CD4-positive, alpha-beta T cell treated with Interleukin-6 for 4 hours (primary cell): ENCODE measurements at regions not wholly inside any gene's neighbourhood (a gene's known extent, or its start where the extent isn't known, plus 50 kb on each side); places are given as distances from the start of the nearest gene placed in this dataset.
"Not testable (repeated sequence)": the region's sequence is repeated elsewhere in the genome, so short reads cannot be mapped to it uniquely, and the experiment has no call there.

Experiments
- DNase-seq: peaks from one replicate; pipeline ENCODE4 v3.0.0-alpha.2; 2020; ENCODE audit warnings: mixed read lengths

DNA sequence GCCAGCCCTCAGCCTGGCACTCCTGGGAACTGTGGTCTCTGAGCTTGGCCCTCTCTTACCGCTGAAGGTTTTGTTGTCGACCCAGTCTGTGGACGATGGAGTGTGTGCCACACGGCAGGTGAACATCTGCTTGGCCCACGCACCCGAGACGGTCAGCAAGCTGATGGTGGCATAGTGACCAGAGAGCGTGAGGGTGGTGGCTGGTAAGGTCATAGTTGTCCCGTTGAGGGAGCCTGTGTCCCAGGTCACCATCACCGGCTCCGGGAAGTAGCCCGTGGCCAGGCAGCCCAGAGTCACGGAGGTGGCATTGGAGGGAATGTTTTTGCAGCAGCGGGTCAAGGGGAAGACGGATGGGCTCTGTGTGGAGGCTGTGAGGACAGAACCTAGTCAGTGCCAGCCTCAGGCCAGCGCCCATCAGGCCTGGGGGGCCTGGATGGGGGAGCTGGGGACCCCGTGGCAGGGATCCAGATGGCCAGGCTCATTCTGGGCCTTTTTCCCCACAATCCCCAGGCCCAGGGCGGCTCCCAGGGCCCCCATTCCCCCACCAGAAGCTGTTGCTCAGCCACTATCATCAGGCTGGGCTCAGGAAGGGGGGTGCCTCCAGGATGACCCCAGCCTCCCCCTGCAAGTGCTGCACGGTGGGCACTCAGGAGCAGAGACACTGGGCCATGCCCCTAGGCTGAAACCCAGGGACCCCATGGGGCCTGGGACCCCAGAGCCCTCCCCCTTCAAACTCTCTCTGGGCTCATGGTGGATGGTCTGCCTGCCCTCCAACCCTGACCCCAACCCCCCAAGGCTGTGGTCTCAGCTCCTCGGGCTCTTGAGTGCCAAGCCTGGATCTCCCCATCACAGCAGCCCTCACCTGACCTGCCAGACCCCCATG lies 75.2 kb downstream of the TMEM121 start:
- DNase-seq = no peak

DNA sequence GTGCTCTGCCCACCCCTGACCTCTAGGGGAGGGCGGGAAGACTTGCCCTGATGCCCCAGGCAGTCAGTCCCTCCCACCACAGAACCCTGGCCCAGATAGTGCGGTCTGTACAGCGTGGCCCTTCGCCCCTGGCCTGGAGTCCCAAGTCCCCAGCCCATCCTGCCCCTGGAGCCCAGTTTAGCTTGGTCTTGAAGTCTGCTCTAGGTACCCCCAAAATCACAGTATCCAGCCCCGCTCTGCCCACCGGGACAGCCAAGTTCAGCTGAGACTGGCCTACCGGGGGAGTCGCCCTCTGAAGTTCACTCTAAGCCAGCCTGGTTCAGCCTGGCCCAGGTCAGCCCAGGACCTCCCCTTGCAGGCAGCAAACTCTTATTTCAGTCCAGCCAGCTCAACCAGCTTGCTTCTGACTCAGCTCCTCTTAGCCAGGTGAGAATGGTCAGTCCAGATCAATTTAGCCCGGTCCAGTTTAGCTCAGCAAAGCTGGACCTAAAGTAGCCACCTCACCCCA lies 75.9 kb downstream of the TMEM121 start:
- no peak for DNase-seq

GRCh38 chr14:105602799-105603793 lies 76.7 kb downstream of the TMEM121 start:
- no peak for DNase-seq

DNA sequence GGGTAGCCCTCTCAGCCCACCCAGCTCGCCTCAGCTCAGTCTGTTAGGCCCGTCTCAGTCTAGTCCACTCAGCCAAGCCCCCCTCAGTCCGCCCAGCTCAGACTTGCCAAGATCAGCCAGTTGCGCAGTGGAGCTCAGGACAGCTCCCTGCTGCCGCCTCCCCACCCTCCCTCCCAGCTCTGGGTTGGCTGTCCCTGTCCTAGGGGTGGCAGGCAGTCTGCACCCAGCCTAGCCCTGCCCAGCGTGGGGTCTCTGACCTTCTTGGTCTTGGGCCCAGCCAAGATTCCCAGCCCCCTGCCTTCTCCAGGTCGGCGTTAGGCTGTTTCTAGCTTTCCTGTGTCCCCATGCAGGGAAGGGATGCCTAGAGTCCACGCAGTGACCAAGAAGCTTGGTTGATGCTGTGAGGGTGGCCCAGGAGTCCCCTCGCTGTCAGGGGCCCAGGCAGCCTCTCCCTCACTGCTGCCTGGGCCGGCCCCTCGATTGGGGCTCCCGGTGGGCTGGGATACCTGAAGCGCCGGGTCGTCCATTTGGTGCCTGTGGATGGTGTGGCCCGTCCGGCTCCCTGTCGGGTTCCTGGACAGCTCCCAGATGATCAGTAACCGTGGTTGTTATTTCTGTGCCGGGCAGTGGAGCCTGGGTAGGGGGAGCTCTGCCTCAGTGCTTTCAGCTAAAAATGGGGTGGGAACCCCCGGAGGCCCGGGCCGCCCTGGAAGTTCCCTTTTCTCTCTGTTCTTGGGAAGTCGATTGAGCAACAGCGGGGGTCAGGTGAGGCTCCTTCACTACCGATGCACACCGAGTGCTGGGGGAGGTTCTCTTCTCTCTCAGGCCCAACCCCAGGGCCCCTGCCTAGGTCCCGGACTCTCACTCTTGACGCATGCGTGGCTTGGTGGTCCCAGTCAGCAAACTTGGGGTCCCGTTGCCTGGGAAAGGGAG lies 78.4 kb downstream of the TMEM121 start:
- not testable (repeated sequence) for DNase-seq

DNA sequence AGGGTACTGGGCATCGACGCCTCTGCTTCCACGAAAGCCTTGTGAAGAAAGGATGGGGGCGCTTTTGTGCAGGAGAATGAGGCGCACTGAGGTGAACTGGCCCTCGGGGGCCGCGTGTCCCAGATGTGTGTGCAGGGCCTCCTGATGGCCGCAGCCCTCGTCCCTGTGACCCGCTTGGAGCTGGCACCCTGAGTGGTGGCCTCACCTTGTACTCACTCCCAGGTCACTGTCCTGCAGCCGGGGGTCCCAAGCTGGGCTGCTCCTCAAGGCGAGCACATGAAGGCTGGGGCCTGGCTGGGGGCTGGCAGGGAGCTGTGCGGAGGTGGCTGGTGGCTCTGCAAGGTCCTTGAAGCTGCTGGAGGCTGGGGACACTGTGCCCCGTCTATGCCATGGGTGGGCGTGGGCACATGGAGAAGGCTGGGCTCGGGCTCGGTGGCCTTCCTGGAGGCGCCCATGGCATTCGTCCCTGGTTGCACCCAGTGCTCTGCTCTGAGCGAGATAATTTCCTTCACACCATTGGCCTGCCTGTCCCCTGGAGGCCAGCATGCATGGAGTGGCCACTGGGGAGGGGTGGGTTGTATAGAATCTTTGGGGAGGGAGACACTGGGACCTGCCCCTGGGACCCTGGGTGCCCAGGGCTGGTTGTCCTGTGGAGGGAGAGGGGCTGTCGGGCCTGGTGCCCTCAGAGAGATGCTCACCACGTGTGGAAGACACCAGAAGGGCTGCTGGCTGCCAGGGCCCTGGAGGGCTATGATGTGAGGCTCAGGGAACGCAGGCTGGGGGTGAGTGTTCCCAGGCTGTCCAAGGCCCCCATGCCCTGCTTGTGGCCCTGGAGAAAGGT lies 79.3 kb downstream of the TMEM121 start:
- DNase-seq = no peak

DNA sequence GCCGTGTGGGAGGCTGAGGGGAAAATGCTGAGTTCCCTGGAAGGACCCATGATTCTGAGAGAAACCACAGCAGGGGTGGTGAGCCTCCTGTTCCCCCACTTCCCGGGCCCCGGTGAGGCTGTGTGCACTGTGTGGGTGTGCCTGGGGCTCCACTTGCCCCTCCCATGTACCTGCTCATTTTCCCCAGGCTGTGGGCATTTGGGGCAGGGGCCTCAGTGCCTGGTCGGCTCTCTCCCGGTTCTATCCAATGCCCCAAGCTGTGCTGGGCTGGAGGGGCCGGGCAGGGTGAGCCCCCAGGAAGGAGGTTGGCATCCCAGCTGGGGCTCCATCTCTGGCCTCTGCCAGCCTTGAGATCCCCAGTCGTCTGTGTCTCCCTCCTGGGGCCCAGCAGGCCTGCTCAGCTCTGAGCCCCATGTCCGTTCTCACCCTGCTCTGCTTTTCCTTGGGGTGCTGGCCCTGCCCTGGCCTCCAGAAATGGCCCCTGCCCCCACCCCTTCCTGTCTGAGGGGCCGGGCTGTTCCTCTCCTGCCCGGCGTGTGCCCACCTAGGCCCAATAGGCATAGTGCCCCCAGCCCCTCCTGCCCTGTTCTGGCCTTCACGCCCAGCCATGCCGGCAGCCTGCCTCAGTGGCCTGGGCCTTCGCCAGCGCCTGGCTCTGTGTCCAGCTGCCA lies 80.1 kb downstream of the TMEM121 start:
- not testable (repeated sequence) for DNase-seq

DNA sequence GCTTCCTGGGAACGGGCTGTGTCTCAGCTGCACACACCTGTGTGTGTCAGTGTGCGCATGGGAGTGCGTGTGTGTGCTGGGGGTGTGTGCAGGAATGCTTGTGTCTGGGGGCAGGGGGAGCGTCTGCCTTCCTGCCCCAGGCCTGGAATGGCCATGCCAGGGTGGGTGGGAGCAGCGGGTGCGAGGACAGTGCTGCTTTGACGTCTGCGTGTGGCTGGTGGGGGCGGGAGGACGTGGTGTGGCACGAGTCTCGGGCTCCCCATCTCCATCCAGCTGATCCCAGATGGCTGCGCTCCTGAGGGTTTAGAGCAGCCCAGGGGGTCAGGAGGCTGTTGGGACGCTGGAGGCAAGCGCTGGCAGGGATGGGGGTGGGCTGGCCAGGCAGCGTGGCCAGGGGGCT lies 80.6 kb downstream of the TMEM121 start:
- not testable (repeated sequence) for DNase-seq

DNA sequence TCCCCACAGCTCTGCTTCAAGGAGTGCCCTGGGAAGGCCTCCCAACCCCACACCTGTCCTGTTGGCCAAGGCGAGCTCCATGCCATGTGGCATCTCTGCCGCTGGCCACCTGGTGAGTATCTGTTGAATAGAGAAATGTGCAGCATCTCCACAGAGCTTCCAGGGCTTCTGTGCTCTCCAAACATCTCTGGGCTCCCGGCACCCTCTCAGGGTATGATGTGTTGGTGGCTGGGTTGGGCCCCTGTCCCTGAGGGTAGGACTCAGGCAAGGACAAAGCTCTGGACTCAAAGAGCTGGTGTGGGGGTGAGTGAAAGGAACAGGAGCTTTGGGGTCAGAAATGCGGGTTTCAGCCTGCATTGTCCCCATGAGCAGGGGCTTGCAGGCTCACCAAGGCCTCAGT lies 88.6 kb downstream of the TMEM121 start:
- not testable (repeated sequence) for DNase-seq

DNA sequence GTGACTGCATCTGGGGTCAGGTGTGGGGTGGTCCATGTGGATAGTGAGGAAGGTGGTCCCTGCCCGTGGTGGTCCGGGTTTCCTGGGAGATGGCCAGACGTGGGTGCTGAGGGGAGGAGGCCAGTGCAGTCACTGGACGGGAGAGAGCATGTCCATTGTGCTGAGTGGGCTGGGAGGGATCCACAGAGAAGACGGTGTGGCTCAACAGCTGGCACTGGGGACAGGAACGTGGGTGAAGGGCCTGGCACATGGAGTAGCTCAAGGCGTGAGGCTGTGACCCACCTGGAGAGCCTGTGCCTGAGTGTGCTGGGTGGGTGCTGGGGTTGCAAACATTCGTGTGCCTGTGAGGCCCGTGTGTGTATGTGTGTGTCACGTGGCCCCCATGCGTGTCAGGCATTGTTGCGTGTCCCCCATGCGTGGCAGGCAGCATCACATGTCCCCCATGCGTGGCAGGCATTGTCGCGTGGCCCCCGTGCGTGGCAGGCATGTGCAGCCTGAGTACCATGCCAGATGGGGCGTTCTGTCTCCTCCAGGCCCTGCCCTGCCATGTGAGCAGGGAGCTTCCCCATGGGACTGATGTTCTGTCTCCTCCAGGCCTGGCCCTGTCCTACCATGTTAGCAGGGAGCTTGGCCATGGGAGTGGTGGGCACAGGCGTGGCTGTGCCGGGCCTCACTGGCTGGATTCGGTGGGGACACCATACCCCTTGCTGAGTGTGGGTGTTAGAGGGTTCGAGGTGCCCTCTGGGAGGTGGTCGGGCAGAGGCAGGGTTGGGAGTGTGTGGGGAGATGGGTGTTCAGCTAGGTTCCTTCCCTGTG lies 89.8 kb downstream of the TMEM121 start:
- not testable (repeated sequence) for DNase-seq

GRCh38 chr14:105616802-105617192 lies 90.4 kb downstream of the TMEM121 start:
- no peak for DNase-seq

DNA sequence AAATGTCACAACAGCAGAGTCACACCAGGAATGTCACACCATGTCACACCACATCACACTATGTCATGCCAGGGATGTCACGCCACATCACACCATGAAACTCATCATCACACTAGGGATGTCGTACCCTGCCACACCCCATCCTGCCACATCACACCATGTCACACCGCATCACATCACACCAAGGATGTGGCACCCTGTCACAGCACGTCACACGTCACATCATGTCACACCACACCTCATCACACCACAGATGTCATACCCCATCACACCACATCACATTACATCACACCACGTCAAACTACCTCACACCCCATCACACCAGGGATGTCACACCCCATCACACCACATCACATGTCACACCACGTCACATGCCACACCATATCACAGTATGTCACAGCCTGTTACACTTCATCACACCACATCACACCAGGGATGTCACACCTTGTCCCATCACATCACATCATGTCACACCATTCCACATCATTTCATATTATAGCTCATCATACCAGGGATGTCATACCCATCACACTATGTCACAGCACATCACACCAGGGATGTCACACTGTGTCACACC lies 90.9 kb downstream of the TMEM121 start:
- DNase-seq = no peak

DNA sequence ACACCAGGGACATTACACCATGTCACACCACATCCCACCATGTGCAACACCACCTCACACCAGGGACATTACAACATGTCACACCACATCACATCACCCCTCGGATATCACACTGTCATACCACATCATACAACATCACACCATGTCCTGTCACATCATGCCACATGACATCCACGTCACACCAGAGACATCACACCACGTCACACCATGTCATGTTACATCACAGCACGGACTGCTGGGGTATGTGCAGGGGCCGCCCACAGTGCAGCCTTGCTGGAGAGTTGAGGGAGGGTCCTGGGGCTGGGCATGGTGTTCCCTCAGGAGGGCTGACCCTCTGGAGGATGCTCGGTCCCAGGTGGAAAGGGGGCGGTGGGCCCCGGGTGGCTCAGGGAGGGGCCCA lies 91.4 kb downstream of the TMEM121 start:
- not testable (repeated sequence) for DNase-seq

DNA sequence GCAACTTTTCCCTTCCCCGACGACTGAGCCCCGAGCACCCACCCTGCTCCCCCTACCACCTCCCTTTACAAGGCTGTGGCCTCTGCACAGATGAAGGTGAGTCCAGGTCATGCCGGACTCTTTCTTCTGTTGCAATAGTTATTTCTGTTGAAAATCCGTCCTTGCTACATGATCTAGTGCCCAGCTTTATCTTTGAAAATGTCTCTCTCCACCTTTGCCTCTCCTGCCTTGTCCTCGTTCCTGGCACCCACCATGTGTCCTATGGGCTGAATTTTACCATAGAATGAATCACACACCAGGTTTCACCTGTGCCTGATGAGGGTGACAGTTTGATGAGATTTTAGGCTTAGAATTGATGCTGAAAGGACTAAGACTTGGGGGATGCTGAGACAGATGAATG lies 92.9 kb downstream of the TMEM121 start:
- not testable (repeated sequence) for DNase-seq

DNA sequence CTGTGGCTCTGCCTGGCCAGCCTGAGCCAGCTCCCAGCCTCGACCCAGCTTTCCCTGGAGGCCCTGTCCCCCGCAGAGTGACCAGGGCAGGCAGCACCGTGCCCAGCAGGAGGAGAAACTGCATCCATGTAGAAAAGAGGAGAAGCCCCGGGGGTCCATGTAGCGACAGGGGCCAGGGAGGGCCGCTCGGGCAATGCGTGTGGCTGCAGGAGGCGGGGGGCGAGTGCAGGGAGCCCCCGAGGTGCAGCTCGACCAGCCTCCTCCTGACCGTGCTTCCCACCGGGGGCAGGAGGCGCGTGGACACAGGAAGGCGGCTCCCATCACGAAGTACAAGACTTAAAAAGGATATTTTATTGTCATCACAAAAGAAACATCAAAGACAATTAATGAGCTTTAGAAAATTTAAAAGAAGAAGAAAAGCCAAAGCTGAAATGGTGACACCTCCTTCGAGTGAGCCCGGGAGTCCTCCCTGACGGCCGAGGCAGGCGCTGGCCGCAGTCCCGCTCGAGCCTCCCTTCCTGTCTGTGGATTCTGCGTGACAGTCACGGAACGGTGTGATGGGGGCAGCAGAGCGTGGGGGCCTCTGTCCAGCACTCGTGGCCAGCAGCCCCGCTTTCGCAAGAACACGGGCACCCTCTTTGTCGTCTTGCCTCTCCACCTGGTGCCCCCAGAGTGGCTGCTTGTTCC lies 93.9 kb downstream of the TMEM121 start:
- DNase-seq = not testable (repeated sequence)

DNA sequence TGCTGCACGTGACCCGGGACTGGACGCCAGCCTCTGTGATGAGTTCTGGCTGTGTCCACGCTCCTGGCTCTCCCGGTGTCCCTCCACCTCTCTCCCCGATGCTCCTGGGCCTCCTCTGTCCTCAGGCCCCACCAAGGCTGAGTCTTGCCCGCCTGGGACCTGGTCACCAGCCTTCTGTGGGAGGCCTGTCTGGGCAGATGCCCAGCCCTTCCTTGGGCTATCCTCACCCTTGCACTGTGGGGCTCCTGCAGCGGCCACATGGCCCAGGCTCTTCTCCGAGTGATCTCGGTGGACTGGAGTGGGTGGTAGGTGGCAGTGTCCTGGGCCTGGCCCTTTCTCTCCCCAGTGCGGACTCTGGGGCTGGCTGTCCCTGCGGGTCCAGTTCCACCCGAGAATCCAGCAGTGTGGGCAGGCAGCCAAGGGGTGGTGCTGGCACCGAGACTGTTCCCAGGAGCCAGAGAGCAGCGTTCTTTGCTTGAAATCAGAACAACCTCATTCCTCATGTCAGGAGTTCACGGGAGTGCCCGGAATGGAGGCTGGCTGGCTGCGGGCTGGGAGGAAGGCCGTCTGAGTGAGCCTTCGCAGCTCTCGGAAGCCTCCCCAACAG lies 94.6 kb downstream of the TMEM121 start:
- DNase-seq = not testable (repeated sequence)

GRCh38 chr14:105621479-105622328 lies 95.3 kb downstream of the TMEM121 start:
- DNase-seq = not testable (repeated sequence)

- DNase-seq = no peak
Measured at GRCh38 chr14:105622329-105622955, 96.1 kb downstream of the TMEM121 start.
